ENCODE measurements at regions not wholly inside any gene's neighbourhood (a gene's known extent, or its start where the extent isn't known, plus 50 kb on each side); places are given as distances from the start of the nearest gene placed in this dataset.

- Histone ChIP-seq H3K4me3 (ENCODE audit: low read length) (no peak overlapping the region), H4K20me1 (ENCODE audit: control insufficient read depth, insufficient read depth, low read depth, low read length) (no peaks in the 10 kb centered on the region), H3K4me1 (ENCODE audit: control insufficient read depth, low read length) (no peaks in the 10 kb centered on the region), H3K9me2 (replicated peaks; ENCODE audit: control insufficient read depth, low read length) (no peaks in the 10 kb centered on the region), H3F3A (ENCODE audit: control insufficient read depth, insufficient read depth) (no peaks in the 10 kb centered on the region), H3K9me3 (ENCODE audit: control insufficient read depth, insufficient read depth, low read length) (no peaks in the 10 kb centered on the region), H3K79me2 (ENCODE audit: control insufficient read depth, low read length) (no peaks in the 10 kb centered on the region), H3K27ac (ENCODE audit: low read depth, low read length) (no peak overlapping the region), H3K36me3 (ENCODE audit: control insufficient read depth, low read length) (no peaks in the 10 kb centered on the region), H3K27me3 (ENCODE audit: control insufficient read depth, low read length) (no peaks in the 10 kb centered on the region), H3K4me2 (ENCODE audit: low read length) (no peak overlapping the region)
- TF ChIP-seq CTCF (IDR thresholded peaks at IDR 0.05; ENCODE audit: low read depth, low read length, poor library complexity, severe bottlenecking), result no peak
- TF ChIP-seq EZH2phosphoT487 (IDR thresholded peaks at IDR 0.05; ENCODE audit: borderline replicate concordance, low read length), result no peak
Measured at GRCh38 chr5:2133080-2133479, 250.4 kb upstream of the IRX4 start.

DNA sequence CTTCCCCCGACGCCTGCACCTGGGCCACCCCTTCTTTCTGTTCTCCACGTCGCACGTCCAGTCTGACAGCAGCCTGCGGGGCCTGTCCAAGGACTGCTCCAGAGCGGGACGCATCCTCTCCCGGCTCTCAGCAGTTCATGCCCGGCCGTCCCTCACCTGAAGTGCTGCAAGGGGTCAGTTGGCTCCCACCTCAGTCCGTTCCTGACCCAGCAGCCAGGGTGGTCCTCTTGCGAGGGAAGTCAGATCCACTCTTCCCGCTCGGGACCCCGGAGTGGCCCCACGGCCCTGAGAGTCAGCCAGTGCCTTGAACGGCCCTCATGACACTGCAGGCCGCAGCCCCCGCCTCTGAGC is 249.7 kb upstream of the IRX4 start:
- H4K20me1 ChIP-seq (ENCODE audit: control insufficient read depth, insufficient read depth, low read depth, low read length), result no peaks in the 10 kb centered on the region
- H3F3A ChIP-seq (ENCODE audit: control insufficient read depth, insufficient read depth), result no peaks in the 10 kb centered on the region
- no peaks in the 10 kb centered on the region for H3K79me2 ChIP-seq (ENCODE audit: control insufficient read depth, low read length)
- no peaks in the 10 kb centered on the region for H3K36me3 ChIP-seq (ENCODE audit: control insufficient read depth, low read length)
- no peaks in the 10 kb centered on the region for H3K9me2 ChIP-seq (replicated peaks; ENCODE audit: control insufficient read depth, low read length)
- no peak overlapping the region for H3K4me2 ChIP-seq (ENCODE audit: low read length)
- no peaks in the 10 kb centered on the region for H3K9me3 ChIP-seq (ENCODE audit: control insufficient read depth, insufficient read depth, low read length)
- no peak overlapping the region for H3K27ac ChIP-seq (ENCODE audit: low read depth, low read length)
- H3K4me3 ChIP-seq (ENCODE audit: low read length), result no peak overlapping the region
- H3K4me1 ChIP-seq (ENCODE audit: control insufficient read depth, low read length), result no peaks in the 10 kb centered on the region
- H3K27me3 ChIP-seq (ENCODE audit: control insufficient read depth, low read length), result no peaks in the 10 kb centered on the region
- no peak for TF ChIP-seq EZH2phosphoT487 (IDR thresholded peaks at IDR 0.05; ENCODE audit: borderline replicate concordance, low read length)
- TF ChIP-seq CTCF (IDR thresholded peaks at IDR 0.05; ENCODE audit: low read depth, low read length, poor library complexity, severe bottlenecking), result no peak

DNA sequence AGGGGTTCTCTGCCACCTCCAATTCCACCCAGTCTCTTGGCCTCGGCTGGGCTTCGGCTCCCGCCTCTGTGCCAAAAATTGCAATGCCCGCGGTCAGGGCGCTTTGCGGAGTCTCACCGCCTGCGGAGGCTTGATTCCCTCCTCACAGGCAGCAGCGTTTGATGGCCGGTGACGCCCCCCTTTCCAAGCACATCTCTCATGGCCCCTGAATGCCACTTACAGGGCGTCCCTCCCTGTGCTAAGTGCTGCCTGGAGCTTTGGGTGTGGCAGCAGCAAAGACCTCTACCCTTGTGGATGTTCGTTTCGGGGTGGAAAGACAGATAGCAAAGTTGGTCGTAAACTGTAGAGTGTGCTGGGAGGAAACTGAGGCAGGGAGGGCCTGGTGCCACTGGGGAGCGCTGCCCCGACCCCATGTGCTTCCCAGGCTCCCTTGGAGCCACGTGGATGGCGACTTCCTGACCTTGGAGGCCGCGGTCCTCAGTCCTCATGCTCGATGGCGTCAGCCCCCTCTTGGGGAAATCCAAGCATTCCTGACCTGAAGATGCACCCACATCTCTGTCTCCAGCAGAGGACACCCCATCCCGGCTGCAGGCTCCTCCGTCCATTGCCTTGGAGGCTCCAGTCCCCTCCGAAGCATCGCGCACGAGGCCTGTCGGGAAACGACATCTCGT is 249.2 kb upstream of the IRX4 start:
- H4K20me1 ChIP-seq (ENCODE audit: control insufficient read depth, insufficient read depth, low read depth, low read length), result no peaks in the 10 kb centered on the region
- no peaks in the 10 kb centered on the region for H3K9me2 ChIP-seq (replicated peaks; ENCODE audit: control insufficient read depth, low read length)
- H3K4me3 ChIP-seq (ENCODE audit: low read length), result no peak overlapping the region
- H3K9me3 ChIP-seq (ENCODE audit: control insufficient read depth, insufficient read depth, low read length), result no peaks in the 10 kb centered on the region
- H3K27me3 ChIP-seq (ENCODE audit: control insufficient read depth, low read length), result no peaks in the 10 kb centered on the region
- no peak overlapping the region for H3K4me2 ChIP-seq (ENCODE audit: low read length)
- H3K36me3 ChIP-seq (ENCODE audit: control insufficient read depth, low read length), result no peaks in the 10 kb centered on the region
- TF ChIP-seq EZH2phosphoT487 (IDR thresholded peaks at IDR 0.05; ENCODE audit: borderline replicate concordance, low read length) (no peak), CTCF (IDR thresholded peaks at IDR 0.05; ENCODE audit: low read depth, low read length, poor library complexity, severe bottlenecking) (no peak)
- no peaks in the 10 kb centered on the region for H3F3A ChIP-seq (ENCODE audit: control insufficient read depth, insufficient read depth)
- no peaks in the 10 kb centered on the region for H3K79me2 ChIP-seq (ENCODE audit: control insufficient read depth, low read length)
- no peaks in the 10 kb centered on the region for H3K4me1 ChIP-seq (ENCODE audit: control insufficient read depth, low read length)
- no peak overlapping the region for H3K27ac ChIP-seq (ENCODE audit: low read depth, low read length)

Data from DOHH2 (cell line).